ENCODE measurements at regions not wholly inside any gene's neighbourhood (a gene's known extent, or its start where the extent isn't known, plus 50 kb on each side); places are given as distances from the start of the nearest gene placed in this dataset.

DNA sequence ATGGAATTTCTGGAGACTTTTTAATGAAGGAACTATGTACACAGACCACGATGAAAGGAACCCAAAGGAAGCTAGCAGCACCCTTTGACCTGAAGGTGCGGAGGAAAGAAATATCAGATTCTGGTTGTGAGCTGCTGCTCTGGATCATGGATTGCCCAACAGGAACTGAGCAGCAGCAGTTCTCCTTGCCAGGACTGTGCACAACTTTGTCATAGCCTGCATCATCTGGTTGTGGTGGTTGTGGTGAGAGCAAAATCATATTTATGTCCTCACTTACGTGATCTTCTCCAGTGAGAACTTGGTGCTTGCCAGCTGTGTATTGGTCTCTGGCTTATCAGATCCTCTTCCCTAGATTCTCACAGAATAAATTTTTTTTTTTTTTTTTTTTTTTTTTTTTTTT is 70.7 kb upstream of the LPAR1 start:
- H3K27ac ChIP-seq = no peak overlapping the region
- intact Hi-C loops (cut with DNase I) = no loop called here
- no peaks in the 10 kb centered on the region for H3K36me3 ChIP-seq (replicated peaks in 1 of 2; ENCODE audit: insufficient read depth in 1 of 2, low read depth in 2 of 2)
- H3K9me3 ChIP-seq = no peaks in the 10 kb centered on the region
- WGBS, 2 donors = 52 to 82% methylated on average over 3 of the region's 3 CpGs
- ATAC-seq (no peak), DNase-seq (peak in 1 of 4 donors; percentile 43)
- no peak for TF ChIP-seq POLR2A (IDR thresholded peaks at IDR 0.05)
- TF ChIP-seq, protein P1, sequence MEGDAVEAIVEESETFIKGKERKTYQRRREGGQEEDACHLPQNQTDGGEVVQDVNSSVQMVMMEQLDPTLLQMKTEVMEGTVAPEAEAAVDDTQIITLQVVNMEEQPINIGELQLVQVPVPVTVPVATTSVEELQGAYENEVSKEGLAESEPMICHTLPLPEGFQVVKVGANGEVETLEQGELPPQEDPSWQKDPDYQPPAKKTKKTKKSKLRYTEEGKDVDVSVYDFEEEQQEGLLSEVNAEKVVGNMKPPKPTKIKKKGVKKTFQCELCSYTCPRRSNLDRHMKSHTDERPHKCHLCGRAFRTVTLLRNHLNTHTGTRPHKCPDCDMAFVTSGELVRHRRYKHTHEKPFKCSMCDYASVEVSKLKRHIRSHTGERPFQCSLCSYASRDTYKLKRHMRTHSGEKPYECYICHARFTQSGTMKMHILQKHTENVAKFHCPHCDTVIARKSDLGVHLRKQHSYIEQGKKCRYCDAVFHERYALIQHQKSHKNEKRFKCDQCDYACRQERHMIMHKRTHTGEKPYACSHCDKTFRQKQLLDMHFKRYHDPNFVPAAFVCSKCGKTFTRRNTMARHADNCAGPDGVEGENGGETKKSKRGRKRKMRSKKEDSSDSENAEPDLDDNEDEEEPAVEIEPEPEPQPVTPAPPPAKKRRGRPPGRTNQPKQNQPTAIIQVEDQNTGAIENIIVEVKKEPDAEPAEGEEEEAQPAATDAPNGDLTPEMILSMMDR (IDR thresholded peaks at IDR 0.05) = no peak
- H3K4me1 ChIP-seq = no peaks in the 10 kb centered on the region
- H3K4me3 ChIP-seq = no peak overlapping the region
- no peaks in the 10 kb centered on the region for H3K27me3 ChIP-seq

DNA sequence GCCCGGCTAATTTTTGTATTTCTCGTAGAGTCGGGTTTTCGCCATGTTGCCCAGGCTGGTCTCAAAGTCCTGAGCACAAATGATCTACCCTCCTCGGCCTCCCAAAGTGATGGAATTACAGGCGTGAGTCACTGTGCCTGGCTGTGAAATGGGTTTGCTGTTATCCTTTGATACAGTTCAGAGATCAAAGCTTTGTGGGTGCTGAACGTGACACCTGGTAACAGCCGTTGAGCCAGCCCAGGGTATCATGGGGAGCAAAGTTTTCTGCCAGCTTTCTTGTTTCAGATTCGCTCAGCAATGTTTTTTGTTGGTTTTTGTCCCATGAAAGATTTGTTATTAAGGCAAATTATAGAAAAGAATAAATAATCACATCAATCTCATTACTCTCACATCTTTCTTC is 68.9 kb upstream of the LPAR1 start:
- H3K4me1 ChIP-seq = no peaks in the 10 kb centered on the region
- H3K27ac ChIP-seq = no peak overlapping the region
- no peaks in the 10 kb centered on the region for H3K36me3 ChIP-seq (replicated peaks in 1 of 2; ENCODE audit: insufficient read depth in 1 of 2, low read depth in 2 of 2)
- 78 to 85% methylated on average over 9 of the region's 9 CpGs for WGBS, 2 donors
- no peak for ATAC-seq
- no peak for TF ChIP-seq POLR2A (IDR thresholded peaks at IDR 0.05)
- TF ChIP-seq, protein P1 (IDR thresholded peaks at IDR 0.05) = no peak
- intact Hi-C loops (cut with DNase I) = no loop called here
- no peak for DNase-seq
- no peaks in the 10 kb centered on the region for H3K9me3 ChIP-seq
- H3K27me3 ChIP-seq = no peaks in the 10 kb centered on the region
- H3K4me3 ChIP-seq = no peak overlapping the region

GRCh38 chr9:111106202-111106601 is 67.9 kb upstream of the LPAR1 start:
- Histone ChIP-seq H3K27me3 (no peaks in the 10 kb centered on the region), H3K27ac (no peak overlapping the region), H3K4me3 (no peak overlapping the region), H3K4me1 (no peaks in the 10 kb centered on the region), H3K36me3 (replicated peaks in 1 of 2; ENCODE audit: insufficient read depth in 1 of 2, low read depth in 2 of 2) (no peaks in the 10 kb centered on the region), H3K9me3 (no peaks in the 10 kb centered on the region)
- TF ChIP-seq POLR2A (IDR thresholded peaks at IDR 0.05) = no peak
- TF ChIP-seq, protein P1 (IDR thresholded peaks at IDR 0.05) = no peak
- 68 to 75% methylated on average over 6 of the region's 6 CpGs for WGBS, 2 donors
- DNase-seq (no peak), ATAC-seq (no peak)
- intact Hi-C loops (cut with DNase I) = no loop called here

GRCh38 chr9:111102793-111103464 is 64.7 kb upstream of the LPAR1 start:
- 55 to 65% methylated on average over 4 of the region's 4 CpGs for WGBS, 2 donors
- no peak for ATAC-seq
- TF ChIP-seq, protein P1 (IDR thresholded peaks at IDR 0.05) = no peak
- TF ChIP-seq POLR2A (IDR thresholded peaks at IDR 0.05) = no peak
- intact Hi-C loops (cut with DNase I) = no loop called here
- no peaks in the 10 kb centered on the region for H3K27me3 ChIP-seq
- no peaks in the 10 kb centered on the region for H3K9me3 ChIP-seq
- H3K36me3 ChIP-seq (replicated peaks in 1 of 2; ENCODE audit: insufficient read depth in 1 of 2, low read depth in 2 of 2) = no peaks in the 10 kb centered on the region
- no peaks in the 10 kb centered on the region for H3K4me1 ChIP-seq
- no peak overlapping the region for H3K4me3 ChIP-seq
- H3K27ac ChIP-seq = no peak overlapping the region
- no peak for DNase-seq

Data from body of pancreas (tissue), 4 donors.